NCI-H2029 treated with DMSO at 0.1 percent for 48 hours (cell line): ENCODE measurements at regions not wholly inside any gene's neighbourhood (a gene's known extent, or its start where the extent isn't known, plus 50 kb on each side); places are given as distances from the start of the nearest gene placed in this dataset.
"Not testable (repeated sequence)": the region's sequence is repeated elsewhere in the genome, so short reads cannot be mapped to it uniquely, and the experiment has no call there.

Source experiments
- DNase-seq: peaks from one replicate; lab custom pipeline; 2025; lab: John Stamatoyannopoulos, UW

- DNase-seq: no peak
These were observed 692.9 kb downstream of the QKI start for GRCh38 chr6:164107297-164107995.

- no peak for DNase-seq
These were observed 691.8 kb downstream of the QKI start for GRCh38 chr6:164106345-164106769.

- no peak for DNase-seq
These were observed 691.2 kb downstream of the QKI start for GRCh38 chr6:164105705-164106104.

- no peak for DNase-seq
These were observed 689.9 kb downstream of the QKI start for GRCh38 chr6:164104432-164104831.

- DNase-seq: no peak
These were observed 688.2 kb downstream of the QKI start for GRCh38 chr6:164102693-164103092.

GRCh38 chr6:164101859-164102258 is 687.3 kb downstream of the QKI start:
- no peak for DNase-seq

- no peak for DNase-seq
These were observed 684.8 kb downstream of the QKI start for GRCh38 chr6:164099269-164099865.

- DNase-seq: peak; percentile 36
These were observed 684.3 kb downstream of the QKI start for GRCh38 chr6:164098857-164099267.

- no peak for DNase-seq
These were observed 683.3 kb downstream of the QKI start for GRCh38 chr6:164097551-164098398.

- DNase-seq: no peak
These were observed 682.5 kb downstream of the QKI start for GRCh38 chr6:164097056-164097455.

- no peak for DNase-seq
These were observed 680.5 kb downstream of the QKI start for GRCh38 chr6:164095056-164095455.

GRCh38 chr6:164087870-164088269 is 673.4 kb downstream of the QKI start:
- DNase-seq: no peak

GRCh38 chr6:164087211-164087610 is 672.7 kb downstream of the QKI start:
- no peak for DNase-seq

- DNase-seq: no peak
These were observed 671.8 kb downstream of the QKI start for GRCh38 chr6:164086076-164086887.

- no peak for DNase-seq
These were observed 670.9 kb downstream of the QKI start for GRCh38 chr6:164085091-164086075.

GRCh38 chr6:164079275-164079600 is 664.7 kb downstream of the QKI start:
- DNase-seq: no peak

- no peak for DNase-seq
These were observed 664.2 kb downstream of the QKI start for GRCh38 chr6:164078532-164079274.

GRCh38 chr6:164076818-164077532 is 662.5 kb downstream of the QKI start:
- DNase-seq: not testable (repeated sequence)

GRCh38 chr6:164075981-164076615 is 661.6 kb downstream of the QKI start:
- no peak for DNase-seq
